Keratinocyte (primary cell): ENCODE measurements at regions not wholly inside any gene's neighbourhood (a gene's known extent, or its start where the extent isn't known, plus 50 kb on each side); places are given as distances from the start of the nearest gene placed in this dataset.

Source experiments
- DNase-seq: peaks from one replicate; pipeline ENCODE4 v3.0.0-alpha.2; 2011; ENCODE audit warnings: low read depth, missing footprints, low spot score
- FAIRE-seq: peaks from 2 replicates; lab custom pipeline; 2011; peaks lifted over from hg19 to GRCh38; lab: Jason Lieb, UNC
- H2AFZ ChIP-seq: 2 replicates; pipeline ENCODE4 v1.6.0; 2012; ENCODE audit warnings: low read length, control low read depth, inconsistent platforms; ENCODE audit not compliant: control insufficient read depth
- H3K27ac ChIP-seq: 2 replicates; pipeline ENCODE4 v1.5.1; 2011; ENCODE audit warnings: low read length; ENCODE audit not compliant: control insufficient read depth, insufficient read depth
- H3K27me3 ChIP-seq: 3 replicates; pipeline ENCODE4 v1.6.0; 2011; ENCODE audit warnings: low read length; ENCODE audit not compliant: control insufficient read depth, insufficient read depth; ENCODE audit errors: extremely low read depth
- H3K36me3 ChIP-seq, 2 experiments: 2 replicates in 1 of 2; 3 replicates in 1 of 2; pipeline ENCODE4 v1.5.1; 2011; ENCODE audit warnings: low read length in 2 of 2, mild to moderate bottlenecking in 1 of 2; ENCODE audit not compliant: control insufficient read depth in 2 of 2, insufficient read depth in 2 of 2; ENCODE audit errors: extremely low read depth in 1 of 2
- H3K4me1 ChIP-seq: 3 replicates; pipeline ENCODE4 v1.5.1; 2011; ENCODE audit warnings: low read length; ENCODE audit not compliant: control insufficient read depth, insufficient read depth; ENCODE audit errors: extremely low read depth
- H3K4me2 ChIP-seq: 3 replicates; pipeline ENCODE4 v1.6.0; 2011; ENCODE audit warnings: low read depth, low read length; ENCODE audit not compliant: control insufficient read depth, insufficient read depth; ENCODE audit errors: extremely low read depth
- H3K4me3 ChIP-seq, 3 experiments: fragments of 200-600 bp in 1 of 3; sonication (generic) in 1 of 3; 2 replicates in 2 of 3; 3 replicates in 1 of 3; pipeline ENCODE4 v1.5.1; 2011 to 2016; ENCODE audit warnings: low read length in 3 of 3, mild to moderate bottlenecking in 3 of 3, control low read depth in 2 of 3, inconsistent platforms in 1 of 3, low read depth in 1 of 3, mixed read lengths in 1 of 3, mixed run types in 1 of 3, moderate library complexity in 1 of 3; ENCODE audit not compliant: control insufficient read depth in 2 of 3, insufficient read depth in 2 of 3; ENCODE audit errors: extremely low read depth in 1 of 3
- H3K79me2 ChIP-seq: 2 replicates; pipeline ENCODE4 v1.6.0; 2012; ENCODE audit warnings: low read length; ENCODE audit not compliant: control insufficient read depth, insufficient read depth
- H3K9ac ChIP-seq: 3 replicates; pipeline ENCODE4 v1.6.0; 2011; ENCODE audit warnings: low read length; ENCODE audit not compliant: control insufficient read depth, insufficient read depth; ENCODE audit errors: extremely low read depth
- H3K9me1 ChIP-seq: 3 replicates; pipeline ENCODE4 v1.6.0; 2011; ENCODE audit warnings: low read length; ENCODE audit not compliant: control insufficient read depth, insufficient read depth; ENCODE audit errors: extremely low read depth
- H3K9me3 ChIP-seq: 2 replicates; pipeline ENCODE4 v1.5.1; 2012; ENCODE audit warnings: low read depth, low read length; ENCODE audit not compliant: control insufficient read depth
- H4K20me1 ChIP-seq: 3 replicates; pipeline ENCODE4 v1.6.0; 2011; ENCODE audit warnings: low read length; ENCODE audit not compliant: control insufficient read depth, insufficient read depth; ENCODE audit errors: extremely low read depth
- EZH2 ChIP-seq: IDR thresholded peaks from one replicate; pipeline ENCODE4 v1.6.1; 2012; ENCODE audit warnings: inconsistent platforms, mild to moderate bottlenecking, low read length, moderate library complexity
- dilution Hi-C: fragments of 300-500 bp; cut with MboI; formaldehyde crosslinking; loops from one replicate; pipeline ENCODE4 v1.7.0; 2020; ENCODE audit warnings: low sequenced_read_pairs; ENCODE audit not compliant: extremely low pct_ligation_motif_present
- TF ChIP-seq, protein P1 (sequence below), 3 experiments: IDR thresholded peaks in 1 of 3; conservative IDR thresholded peaks in 1 of 3; optimal IDR thresholded peaks in 1 of 3; 2 replicates in 2 of 3; 3 replicates in 1 of 3; pipeline versions ENCODE3 to v1.5.1; 2011; ENCODE audit warnings: low read length in 3 of 3, mild to moderate bottlenecking in 3 of 3, moderate library complexity in 2 of 3, control low read depth in 1 of 3, inconsistent platforms in 1 of 3; ENCODE audit not compliant: insufficient read depth in 2 of 3; ENCODE audit errors: extremely low read depth in 1 of 3

DNA sequence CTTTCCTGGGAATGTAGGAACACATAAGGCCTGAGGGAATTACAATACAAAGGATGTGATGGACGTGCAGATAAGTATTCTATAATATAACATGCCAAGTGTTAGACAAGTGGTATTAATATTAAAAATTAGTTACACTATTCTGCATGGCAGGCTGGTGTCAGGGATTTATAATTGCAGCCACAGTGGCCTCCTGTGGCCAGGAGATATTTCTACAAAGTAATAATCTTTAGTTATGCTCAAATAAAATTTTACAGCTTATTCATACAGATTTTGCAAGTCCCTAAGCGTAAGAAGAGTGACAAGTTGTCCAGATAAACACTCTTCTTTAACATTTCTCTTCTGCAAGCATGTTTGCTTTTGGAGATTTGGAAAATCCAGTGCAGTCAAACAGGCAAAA is 90.4 kb upstream of the CBLN2 start:
- Histone ChIP-seq H3K27ac (no peak overlapping the region), H4K20me1 (no peaks in the 10 kb centered on the region), H3K9me3 (no peaks in the 10 kb centered on the region), H3K4me3 (no peak overlapping the region), H3K9ac (no peak overlapping the region), H3K36me3 (no peaks in the 10 kb centered on the region), H3K79me2 (no peaks in the 10 kb centered on the region), H3K27me3 (no peaks in the 10 kb centered on the region), H3K9me1 (no peaks in the 10 kb centered on the region), H2AFZ (no peak overlapping the region), H3K4me1 (no peaks in the 10 kb centered on the region), H3K4me2 (no peak overlapping the region)
- DNase-seq (no peak), FAIRE-seq (no peak)
- TF ChIP-seq, protein P1, sequence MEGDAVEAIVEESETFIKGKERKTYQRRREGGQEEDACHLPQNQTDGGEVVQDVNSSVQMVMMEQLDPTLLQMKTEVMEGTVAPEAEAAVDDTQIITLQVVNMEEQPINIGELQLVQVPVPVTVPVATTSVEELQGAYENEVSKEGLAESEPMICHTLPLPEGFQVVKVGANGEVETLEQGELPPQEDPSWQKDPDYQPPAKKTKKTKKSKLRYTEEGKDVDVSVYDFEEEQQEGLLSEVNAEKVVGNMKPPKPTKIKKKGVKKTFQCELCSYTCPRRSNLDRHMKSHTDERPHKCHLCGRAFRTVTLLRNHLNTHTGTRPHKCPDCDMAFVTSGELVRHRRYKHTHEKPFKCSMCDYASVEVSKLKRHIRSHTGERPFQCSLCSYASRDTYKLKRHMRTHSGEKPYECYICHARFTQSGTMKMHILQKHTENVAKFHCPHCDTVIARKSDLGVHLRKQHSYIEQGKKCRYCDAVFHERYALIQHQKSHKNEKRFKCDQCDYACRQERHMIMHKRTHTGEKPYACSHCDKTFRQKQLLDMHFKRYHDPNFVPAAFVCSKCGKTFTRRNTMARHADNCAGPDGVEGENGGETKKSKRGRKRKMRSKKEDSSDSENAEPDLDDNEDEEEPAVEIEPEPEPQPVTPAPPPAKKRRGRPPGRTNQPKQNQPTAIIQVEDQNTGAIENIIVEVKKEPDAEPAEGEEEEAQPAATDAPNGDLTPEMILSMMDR (optimal IDR thresholded peaks at IDR 0.05 in 1 of 3, IDR thresholded peaks at IDR 0.05 in 1 of 3, conservative IDR thresholded peaks at IDR 0.05 in 1 of 3; ENCODE audit: extremely low read depth in 1 of 3, insufficient read depth in 2 of 3, low read length in 3 of 3): no peak
- TF ChIP-seq EZH2: no peak
- dilution Hi-C loops: no loop called here

DNA sequence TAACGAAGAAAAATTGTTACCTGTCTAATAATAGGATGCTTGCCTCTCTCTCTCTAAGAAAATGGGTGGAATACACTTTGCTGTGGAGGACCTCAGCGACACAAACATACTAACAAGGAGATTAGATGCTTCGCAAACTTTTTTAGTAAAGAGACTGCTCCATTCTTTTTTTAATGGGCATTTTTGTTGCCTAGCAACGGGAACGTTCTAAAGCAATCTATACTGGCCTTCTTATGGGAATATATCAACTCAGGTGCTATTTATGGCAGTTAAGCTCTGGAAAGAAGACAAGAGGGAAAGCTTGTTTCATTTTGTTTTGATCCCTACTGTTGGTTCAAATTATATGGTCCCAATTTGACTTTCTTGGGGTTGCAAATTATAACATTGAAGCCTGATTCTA is 86.8 kb upstream of the CBLN2 start:
- Histone ChIP-seq H3K4me2 (no peak overlapping the region), H3K79me2 (no peaks in the 10 kb centered on the region), H3K36me3 (no peaks in the 10 kb centered on the region), H3K9ac (no peak overlapping the region), H3K9me3 (no peaks in the 10 kb centered on the region), H3K4me1 (no peaks in the 10 kb centered on the region), H3K4me3 (no peak overlapping the region), H3K9me1 (no peaks in the 10 kb centered on the region), H3K27ac (no peak overlapping the region), H2AFZ (no peak overlapping the region), H3K27me3 (no peaks in the 10 kb centered on the region), H4K20me1 (no peaks in the 10 kb centered on the region)
- no peak for FAIRE-seq
- dilution Hi-C loops: no loop called here
- DNase-seq: no peak
- no peak for TF ChIP-seq EZH2
- TF ChIP-seq, protein P1 (optimal IDR thresholded peaks at IDR 0.05 in 1 of 3, IDR thresholded peaks at IDR 0.05 in 1 of 3, conservative IDR thresholded peaks at IDR 0.05 in 1 of 3; ENCODE audit: extremely low read depth in 1 of 3, insufficient read depth in 2 of 3, low read length in 3 of 3): no peak
